Ovary (tissue), 3 donors: ENCODE measurements at regions not wholly inside any gene's neighbourhood (a gene's known extent, or its start where the extent isn't known, plus 50 kb on each side); places are given as distances from the start of the nearest gene placed in this dataset.

ENCODE experiments used
- EP300 ChIP-seq: sonication (generic); formaldehyde crosslinking; IDR thresholded peaks from one replicate; pipeline ENCODE4 v1.6.1; 2017; ENCODE audit warnings: antibody characterized with exemption
- TF ChIP-seq, protein P1 (sequence below), 3 donors: fragments of 450-650 bp in 2 of 3; fragments of 200-600 bp in 1 of 3; IDR thresholded peaks; one replicate each; pipeline versions ENCODE4 v1.5.1 to v1.8.0; 2016 to 2022; ENCODE audit warnings: antibody characterized with exemption in 3 of 3, mild to moderate bottlenecking in 1 of 3
- donor health status: DM: no; HTN: no; CAD: no.

DNA sequence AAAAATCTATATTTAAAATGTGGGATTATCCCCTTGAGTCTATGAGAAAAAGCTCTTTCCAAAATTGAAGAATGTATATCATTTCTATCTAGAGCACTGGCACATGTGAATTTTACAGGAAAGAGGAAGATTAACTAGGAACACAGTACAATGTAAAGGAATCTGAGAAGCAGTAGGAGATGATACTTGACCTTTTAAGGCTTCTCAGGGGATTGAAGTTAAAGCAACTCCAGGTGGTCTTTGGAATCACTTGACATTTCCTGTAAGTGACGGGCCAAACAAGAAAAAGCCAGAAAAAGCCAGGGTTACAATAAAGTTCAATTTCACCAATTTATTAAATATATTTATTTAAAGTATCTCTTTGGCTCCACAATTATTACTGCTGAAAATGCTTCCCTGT, 1373.9 kb downstream of the OLFM4 start:
- TF ChIP-seq, protein P1, sequence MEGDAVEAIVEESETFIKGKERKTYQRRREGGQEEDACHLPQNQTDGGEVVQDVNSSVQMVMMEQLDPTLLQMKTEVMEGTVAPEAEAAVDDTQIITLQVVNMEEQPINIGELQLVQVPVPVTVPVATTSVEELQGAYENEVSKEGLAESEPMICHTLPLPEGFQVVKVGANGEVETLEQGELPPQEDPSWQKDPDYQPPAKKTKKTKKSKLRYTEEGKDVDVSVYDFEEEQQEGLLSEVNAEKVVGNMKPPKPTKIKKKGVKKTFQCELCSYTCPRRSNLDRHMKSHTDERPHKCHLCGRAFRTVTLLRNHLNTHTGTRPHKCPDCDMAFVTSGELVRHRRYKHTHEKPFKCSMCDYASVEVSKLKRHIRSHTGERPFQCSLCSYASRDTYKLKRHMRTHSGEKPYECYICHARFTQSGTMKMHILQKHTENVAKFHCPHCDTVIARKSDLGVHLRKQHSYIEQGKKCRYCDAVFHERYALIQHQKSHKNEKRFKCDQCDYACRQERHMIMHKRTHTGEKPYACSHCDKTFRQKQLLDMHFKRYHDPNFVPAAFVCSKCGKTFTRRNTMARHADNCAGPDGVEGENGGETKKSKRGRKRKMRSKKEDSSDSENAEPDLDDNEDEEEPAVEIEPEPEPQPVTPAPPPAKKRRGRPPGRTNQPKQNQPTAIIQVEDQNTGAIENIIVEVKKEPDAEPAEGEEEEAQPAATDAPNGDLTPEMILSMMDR (IDR thresholded peaks at IDR 0.05) = no peak
- no peak for TF ChIP-seq EP300
